Fibroblast of lung (primary cell): ENCODE measurements at regions not wholly inside any gene's neighbourhood (a gene's known extent, or its start where the extent isn't known, plus 50 kb on each side); places are given as distances from the start of the nearest gene placed in this dataset.

Experiments used
- DNase-seq, 2 donors: peaks; one replicate each; pipeline versions ENCODE4 v3.0.0 to v3.0.0-alpha.2; 2010; ENCODE audit warnings: low read depth in 2 of 2
- H2AFZ ChIP-seq: 2 replicates; pipeline ENCODE4 v1.5.1; 2012; ENCODE audit warnings: low read length, control low read depth, inconsistent platforms
- H3K27ac ChIP-seq: 2 replicates; pipeline ENCODE4 v1.5.1; 2011; ENCODE audit warnings: low read length, control low read depth; ENCODE audit not compliant: insufficient read depth
- H3K27me3 ChIP-seq: 2 replicates; pipeline ENCODE4 v1.5.1; 2011; ENCODE audit warnings: mild to moderate bottlenecking, low read length; ENCODE audit not compliant: control insufficient read depth, insufficient read depth
- H3K36me3 ChIP-seq: 2 replicates; pipeline ENCODE4 v1.5.1; 2011; ENCODE audit warnings: low read length; ENCODE audit not compliant: control insufficient read depth, insufficient read depth
- H3K4me1 ChIP-seq: 2 replicates; pipeline ENCODE4 v1.5.1; 2011; ENCODE audit warnings: low read length; ENCODE audit not compliant: control insufficient read depth, insufficient read depth; ENCODE audit errors: extremely low read depth
- H3K4me2 ChIP-seq: 2 replicates; pipeline ENCODE4 v1.5.1; 2011; ENCODE audit warnings: low read length, control low read depth; ENCODE audit not compliant: insufficient read depth; ENCODE audit errors: extremely low read depth
- H3K4me3 ChIP-seq, 4 experiments: fragments of 200-600 bp in 1 of 4; sonication (generic) in 1 of 4; replicated peaks in 1 of 4; 2 replicates each; pipeline ENCODE4 v1.5.1; 2011 to 2016; ENCODE audit warnings: low read length in 4 of 4, low read depth in 3 of 4, mild to moderate bottlenecking in 3 of 4, control low read depth in 2 of 4, inconsistent platforms in 1 of 4, mixed read lengths in 1 of 4; ENCODE audit not compliant: insufficient read depth in 1 of 4; ENCODE audit errors: control extremely low read depth in 1 of 4
- H3K79me2 ChIP-seq: 2 replicates; pipeline ENCODE4 v1.5.1; 2012; ENCODE audit warnings: mild to moderate bottlenecking, low read length, inconsistent platforms; ENCODE audit not compliant: control insufficient read depth, insufficient read depth
- H3K9ac ChIP-seq: 2 replicates; pipeline ENCODE4 v1.5.1; 2011; ENCODE audit warnings: mild to moderate bottlenecking, low read length, control low read depth; ENCODE audit not compliant: insufficient read depth
- H3K9me3 ChIP-seq: 2 replicates; pipeline ENCODE4 v1.5.1; 2012; ENCODE audit warnings: low read depth, low read length; ENCODE audit not compliant: control insufficient read depth, insufficient read depth
- H4K20me1 ChIP-seq: 2 replicates; pipeline ENCODE4 v1.5.1; 2011; ENCODE audit warnings: low read length; ENCODE audit not compliant: control insufficient read depth, insufficient read depth; ENCODE audit errors: extremely low read depth
- CTCF ChIP-seq, 2 donors: IDR thresholded peaks in 1 of 2; conservative IDR thresholded peaks in 1 of 2; 1 replicate in 1 of 2; 2 replicates in 1 of 2; pipeline ENCODE4 v1.5.1; 2011 to 2012; ENCODE audit warnings: low read length in 2 of 2, control low read depth in 1 of 2, inconsistent platforms in 1 of 2, low read depth in 1 of 2, mild to moderate bottlenecking in 1 of 2
- EZH2 ChIP-seq: IDR thresholded peaks from 2 replicates; pipeline ENCODE4 v1.5.1; 2012; ENCODE audit warnings: low read length, control low read depth, mild to moderate bottlenecking; ENCODE audit errors: missing control alignments

- DNase-seq: no peak
- H3K9ac ChIP-seq: no peak overlapping the region
- H3K4me1 ChIP-seq: no peaks in the 10 kb centered on the region
- H2AFZ ChIP-seq: no peak overlapping the region
- H3K9me3 ChIP-seq: no peaks in the 10 kb centered on the region
- no peaks in the 10 kb centered on the region for H4K20me1 ChIP-seq
- no peaks in the 10 kb centered on the region for H3K79me2 ChIP-seq
- H3K36me3 ChIP-seq: no peaks in the 10 kb centered on the region
- H3K4me2 ChIP-seq: no peak overlapping the region
- H3K27ac ChIP-seq: no peak overlapping the region
- H3K4me3 ChIP-seq: no peak overlapping the region
- no peaks in the 10 kb centered on the region for H3K27me3 ChIP-seq
- TF ChIP-seq EZH2 (no peak), CTCF (conservative IDR thresholded peaks at IDR 0.05 in 1 of 2, IDR thresholded peaks at IDR 0.05 in 1 of 2; ENCODE audit: low read depth in 1 of 2, low read length in 2 of 2) (no peak)
Measured at GRCh38 chr10:64385355-64385754, 864.2 kb downstream of the REEP3 start.

- Histone ChIP-seq H3K9ac (no peak overlapping the region), H3K79me2 (no peaks in the 10 kb centered on the region), H3K27me3 (no peaks in the 10 kb centered on the region), H4K20me1 (no peaks in the 10 kb centered on the region), H3K27ac (no peak overlapping the region), H3K4me2 (peak overlapping the region; percentile 8), H3K4me3 (no peak overlapping the region), H3K9me3 (no peaks in the 10 kb centered on the region), H3K4me1 (peaks cover 4% of the 10 kb centered on the region), H2AFZ (no peak overlapping the region), H3K36me3 (no peaks in the 10 kb centered on the region)
- no peak for TF ChIP-seq CTCF (conservative IDR thresholded peaks at IDR 0.05 in 1 of 2, IDR thresholded peaks at IDR 0.05 in 1 of 2; ENCODE audit: low read depth in 1 of 2, low read length in 2 of 2)
- peak; percentile 35 to 83 for DNase-seq
Measured at GRCh38 chr10:64394744-64395143, 873.5 kb downstream of the REEP3 start.

GRCh38 chr10:64396105-64396708, 875.0 kb downstream of the REEP3 start:
- no peaks in the 10 kb centered on the region for H3K36me3 ChIP-seq
- no peak for TF ChIP-seq EZH2
- TF ChIP-seq CTCF (conservative IDR thresholded peaks at IDR 0.05 in 1 of 2, IDR thresholded peaks at IDR 0.05 in 1 of 2; ENCODE audit: low read depth in 1 of 2, low read length in 2 of 2): no peak
- no peak overlapping the region for H3K4me3 ChIP-seq
- H3K79me2 ChIP-seq: no peaks in the 10 kb centered on the region
- no peaks in the 10 kb centered on the region for H4K20me1 ChIP-seq
- peak; percentile 64 to 77 for DNase-seq
- H3K4me1 ChIP-seq: peaks cover 4% of the 10 kb centered on the region
- H3K27me3 ChIP-seq: no peaks in the 10 kb centered on the region
- no peak overlapping the region for H3K9ac ChIP-seq
- no peak overlapping the region for H2AFZ ChIP-seq
- peak overlapping the region; percentile 7 for H3K4me2 ChIP-seq
- no peak overlapping the region for H3K27ac ChIP-seq
- no peaks in the 10 kb centered on the region for H3K9me3 ChIP-seq
